ENCODE measurements at regions not wholly inside any gene's neighbourhood (a gene's known extent, or its start where the extent isn't known, plus 50 kb on each side); places are given as distances from the start of the nearest gene placed in this dataset.
"Not testable (repeated sequence)": the region's sequence is repeated elsewhere in the genome, so short reads cannot be mapped to it uniquely, and the experiment has no call there.

GRCh38 chr3:154862265-154862664, 217.9 kb upstream of the MME start:
- Mint-ChIP-seq H3K36me3 (ENCODE audit: low read depth) (no peaks in the 10 kb centered on the region), H3K9me3 (no peaks in the 10 kb centered on the region), H3K4me1 (no peaks in the 10 kb centered on the region), H3K27me3 (ENCODE audit: low read depth) (no peaks in the 10 kb centered on the region), H3K27ac (no peak overlapping the region), H3K4me3 (no peak overlapping the region)
- TF ChIP-seq CTCF (IDR thresholded peaks at IDR 0.05; ENCODE audit: unreplicated experiment in 3 of 3) = no peak

GRCh38 chr3:154852998-154853397, 227.1 kb upstream of the MME start:
- not testable (repeated sequence) for H3K9me3 Mint-ChIP-seq; H3K36me3 Mint-ChIP-seq (ENCODE audit: low read depth); H3K4me1 Mint-ChIP-seq

GRCh38 chr3:154852515-154852914, 227.6 kb upstream of the MME start:
- Mint-ChIP-seq H3K27ac (no peak overlapping the region), H3K36me3 (ENCODE audit: low read depth) (no peaks in the 10 kb centered on the region), H3K4me1 (no peaks in the 10 kb centered on the region), H3K4me3 (no peak overlapping the region), H3K27me3 (ENCODE audit: low read depth) (no peaks in the 10 kb centered on the region), H3K9me3 (no peaks in the 10 kb centered on the region)
- TF ChIP-seq CTCF (IDR thresholded peaks at IDR 0.05; ENCODE audit: unreplicated experiment in 3 of 3) = no peak

More at GRCh38 chr3:154852998-154853397, 227.1 kb upstream of the MME start:
- not testable (repeated sequence) for H3K27me3 Mint-ChIP-seq (ENCODE audit: low read depth); H3K27ac Mint-ChIP-seq; H3K4me3 Mint-ChIP-seq

DNA sequence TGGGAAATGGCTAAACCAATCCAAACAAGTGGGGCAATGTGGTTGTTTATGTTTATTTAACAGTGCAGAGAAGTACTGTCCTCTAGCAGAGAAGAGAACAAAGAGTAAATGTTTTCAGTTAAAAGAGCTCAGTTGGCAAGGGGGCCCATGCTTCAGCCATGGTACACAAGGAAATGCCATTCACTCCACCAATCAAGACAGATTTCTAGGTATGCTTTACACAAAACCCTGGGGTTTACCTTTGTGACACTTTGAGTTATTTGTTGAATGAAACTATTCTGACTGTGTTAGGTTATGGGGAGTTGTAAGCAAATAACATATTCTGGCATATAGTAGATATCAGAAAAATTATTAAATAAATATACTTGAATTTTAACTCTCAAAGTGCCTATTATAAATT, 228.5 kb upstream of the MME start:
- Mint-ChIP-seq H3K9me3 (no peaks in the 10 kb centered on the region), H3K27me3 (ENCODE audit: low read depth) (no peaks in the 10 kb centered on the region), H3K4me1 (no peaks in the 10 kb centered on the region), H3K27ac (no peak overlapping the region), H3K36me3 (ENCODE audit: low read depth) (no peaks in the 10 kb centered on the region), H3K4me3 (no peak overlapping the region)
- no peak for TF ChIP-seq CTCF (IDR thresholded peaks at IDR 0.05; ENCODE audit: unreplicated experiment in 3 of 3)

DNA sequence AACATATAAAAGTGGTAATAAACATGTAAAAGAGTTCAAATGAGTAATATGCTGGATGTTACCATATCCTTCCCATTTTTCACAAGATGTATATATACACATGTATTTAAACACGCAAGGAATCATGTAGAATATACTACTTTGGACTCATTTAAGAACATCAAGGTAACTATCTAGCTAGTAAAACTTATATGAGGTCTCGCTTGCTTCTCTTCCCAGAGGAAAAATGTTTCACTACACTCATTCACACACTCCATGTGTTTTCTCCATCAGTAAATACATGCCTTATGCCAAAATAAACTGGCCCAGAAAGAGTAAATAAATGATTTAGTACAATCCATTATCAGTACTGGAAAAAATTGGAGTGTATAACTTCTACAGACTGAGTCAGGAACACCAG, 229.2 kb upstream of the MME start:
- Mint-ChIP-seq H3K36me3 (ENCODE audit: low read depth) (no peaks in the 10 kb centered on the region), H3K27me3 (ENCODE audit: low read depth) (no peaks in the 10 kb centered on the region), H3K4me3 (no peak overlapping the region), H3K4me1 (no peaks in the 10 kb centered on the region), H3K27ac (no peak overlapping the region), H3K9me3 (no peaks in the 10 kb centered on the region)
- no peak for TF ChIP-seq CTCF (IDR thresholded peaks at IDR 0.05; ENCODE audit: unreplicated experiment in 3 of 3)

DNA sequence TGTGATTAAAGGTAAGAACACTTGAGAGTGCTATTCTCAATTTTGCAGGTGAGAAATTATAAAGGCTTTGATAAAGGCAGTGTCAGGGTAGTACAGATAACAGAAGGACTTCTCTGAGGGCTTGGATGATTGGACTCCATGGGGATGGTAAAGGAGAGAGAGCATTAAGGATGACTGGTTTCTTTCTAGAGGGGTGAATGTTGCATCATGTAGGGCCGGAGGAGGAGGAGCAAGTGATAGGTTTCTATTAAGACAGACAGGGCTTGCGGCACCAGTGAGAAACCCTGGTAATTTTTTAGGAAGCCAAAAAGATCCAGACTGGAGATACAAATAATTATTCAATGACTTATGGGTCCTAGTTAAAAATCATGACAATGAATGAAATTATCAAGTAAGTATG, 230.7 kb upstream of the MME start:
- Mint-ChIP-seq H3K27ac (no peak overlapping the region), H3K4me1 (no peaks in the 10 kb centered on the region), H3K9me3 (no peaks in the 10 kb centered on the region), H3K27me3 (ENCODE audit: low read depth) (no peaks in the 10 kb centered on the region), H3K4me3 (no peak overlapping the region), H3K36me3 (ENCODE audit: low read depth) (no peaks in the 10 kb centered on the region)
- TF ChIP-seq CTCF (IDR thresholded peaks at IDR 0.05; ENCODE audit: unreplicated experiment in 3 of 3) = no peak

DNA sequence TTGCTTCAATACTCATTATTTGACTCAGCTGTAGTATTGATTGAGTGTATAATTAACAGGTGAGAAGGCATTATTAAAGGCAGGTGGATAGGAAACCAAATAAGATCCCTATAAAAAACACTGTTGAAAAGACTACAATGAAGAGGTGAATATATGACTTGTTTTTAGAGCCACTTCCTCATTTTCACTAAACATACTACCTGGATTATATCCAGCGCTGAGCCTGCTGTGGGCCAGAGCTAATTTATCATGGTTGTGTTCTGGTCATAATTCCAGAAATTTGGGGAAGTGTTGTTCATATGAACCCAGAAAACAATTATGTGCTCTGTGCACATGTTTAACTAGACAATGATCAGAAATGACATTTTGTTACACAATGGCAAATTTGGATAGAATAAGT, 235.3 kb upstream of the MME start:
- no peak for TF ChIP-seq CTCF (IDR thresholded peaks at IDR 0.05; ENCODE audit: unreplicated experiment in 3 of 3)
- Mint-ChIP-seq H3K4me3 (no peak overlapping the region), H3K4me1 (no peaks in the 10 kb centered on the region), H3K9me3 (no peaks in the 10 kb centered on the region), H3K36me3 (ENCODE audit: low read depth) (no peaks in the 10 kb centered on the region), H3K27ac (no peak overlapping the region), H3K27me3 (ENCODE audit: low read depth) (no peaks in the 10 kb centered on the region)

Data from nephron (organoid).